Erythroblast (primary cell): ENCODE measurements at regions not wholly inside any gene's neighbourhood (a gene's known extent, or its start where the extent isn't known, plus 50 kb on each side); places are given as distances from the start of the nearest gene placed in this dataset.
"Not testable (repeated sequence)": the region's sequence is repeated elsewhere in the genome, so short reads cannot be mapped to it uniquely, and the experiment has no call there.

ENCODE experiments used
- DNase-seq, 2 experiments: peaks; one replicate each; lab custom pipeline; 2025; lab: John Stamatoyannopoulos, UW
- GATA1 ChIP-seq: IDR thresholded peaks from 2 replicates; pipeline ENCODE4 v1.6.1; 2011; ENCODE audit warnings: low read depth, mild to moderate bottlenecking, control low read depth, low read length, moderate library complexity
- POLR2A ChIP-seq: IDR thresholded peaks from 2 replicates; pipeline ENCODE4 v1.6.1; 2011; ENCODE audit warnings: mild to moderate bottlenecking, low read length

DNA sequence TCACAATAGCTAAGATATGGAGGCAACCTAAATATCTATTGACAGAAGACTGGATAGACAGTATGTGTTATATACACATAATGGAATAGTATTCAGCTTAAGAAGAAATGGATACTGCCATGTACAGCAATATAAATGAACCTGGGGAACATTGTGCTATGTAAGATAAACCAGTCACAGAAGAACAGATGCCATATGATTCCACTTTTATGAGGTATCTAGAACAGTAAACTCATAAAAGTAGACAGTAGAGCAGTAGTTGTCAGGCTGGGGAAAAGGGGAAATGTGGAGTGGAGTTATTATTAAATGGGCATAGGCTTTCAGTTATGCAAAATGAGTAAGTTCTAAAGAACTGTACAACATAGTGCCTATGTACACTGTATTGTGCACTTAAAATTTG, 1055.7 kb upstream of the TMEFF2 start:
- no peak for DNase-seq
- no peak for TF ChIP-seq POLR2A
- no peak for TF ChIP-seq GATA1

DNA sequence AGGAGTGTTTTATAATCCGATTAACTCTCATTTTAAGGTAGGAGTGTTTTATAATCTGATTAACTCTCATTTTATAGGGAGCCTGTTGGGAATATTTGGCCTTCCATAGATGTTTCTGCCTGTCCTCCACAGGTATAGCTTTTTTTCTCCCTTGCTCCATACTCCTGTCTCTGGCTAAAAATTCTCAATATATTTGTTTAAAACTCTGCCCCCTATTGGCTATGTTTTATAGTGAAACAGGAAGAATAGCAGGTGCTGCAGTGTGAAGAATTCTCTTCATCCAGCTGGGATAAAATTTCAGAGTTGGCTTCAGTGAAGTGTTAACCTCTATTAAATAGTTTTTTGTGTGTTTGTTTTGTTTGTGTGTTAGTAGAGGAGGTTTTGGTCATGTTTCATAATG, 1046.0 kb upstream of the TMEFF2 start:
- TF ChIP-seq POLR2A (no peak), GATA1 (no peak)
- no peak for DNase-seq

DNA sequence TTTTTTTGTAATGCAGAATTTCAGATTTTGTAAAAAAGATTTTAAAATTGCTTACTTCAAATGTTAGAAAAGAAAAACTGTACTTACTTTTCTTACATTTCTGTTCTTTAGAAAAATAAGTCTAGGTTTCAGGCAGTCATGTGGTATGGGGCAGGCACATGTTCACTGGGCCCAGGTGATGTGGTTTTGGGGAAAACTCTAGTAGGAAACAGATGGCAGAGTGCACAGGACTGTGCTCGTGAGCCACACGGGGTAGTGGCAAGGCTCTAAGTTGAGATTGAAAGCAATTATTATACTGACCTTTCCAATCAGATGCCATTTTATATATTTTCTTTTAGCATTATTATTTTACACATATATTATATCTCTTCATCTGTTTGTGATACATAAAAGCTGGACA, 1036.9 kb upstream of the TMEFF2 start:
- DNase-seq: no peak
- TF ChIP-seq GATA1 (no peak), POLR2A (no peak)

DNA sequence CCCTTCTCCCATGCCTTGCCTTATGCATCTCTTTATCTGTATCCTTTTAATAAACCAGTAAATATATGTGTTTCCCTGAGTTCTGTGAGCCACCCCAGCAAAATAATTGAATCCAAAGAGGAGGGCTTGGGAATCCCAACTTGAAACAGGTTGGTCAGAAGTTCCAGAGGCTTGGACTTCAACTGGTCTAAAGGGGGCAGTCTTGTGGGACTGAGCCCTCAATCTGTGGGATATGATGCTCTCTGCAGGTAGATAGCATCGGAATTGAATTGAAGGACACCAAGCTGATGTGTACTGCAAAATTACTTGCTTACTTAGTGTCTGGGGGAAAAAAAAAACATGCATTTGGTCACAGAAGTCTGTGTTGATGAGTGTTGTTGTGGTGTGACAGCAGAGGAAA, 1033.5 kb upstream of the TMEFF2 start:
- DNase-seq: no peak
- no peak for TF ChIP-seq POLR2A
- no peak for TF ChIP-seq GATA1

DNA sequence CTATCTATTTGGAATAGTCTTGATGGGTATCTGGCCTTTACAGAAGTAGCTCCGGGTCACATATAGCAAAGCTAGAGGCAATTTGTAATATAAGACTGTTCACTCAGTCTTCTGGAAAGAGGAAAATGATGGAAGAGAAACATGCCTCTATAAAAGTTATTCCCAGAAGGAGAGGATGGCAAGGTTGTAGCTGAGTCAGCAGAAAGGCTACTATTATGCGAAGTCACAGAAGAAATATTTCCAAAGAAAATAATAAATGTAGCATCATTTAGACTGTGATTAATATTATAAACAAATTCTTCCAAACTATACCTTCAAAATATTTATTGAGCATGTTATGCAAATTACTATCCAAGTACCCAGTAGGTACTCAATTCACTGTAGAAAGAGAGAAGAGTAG, 1027.7 kb upstream of the TMEFF2 start:
- no peak for DNase-seq

DNA sequence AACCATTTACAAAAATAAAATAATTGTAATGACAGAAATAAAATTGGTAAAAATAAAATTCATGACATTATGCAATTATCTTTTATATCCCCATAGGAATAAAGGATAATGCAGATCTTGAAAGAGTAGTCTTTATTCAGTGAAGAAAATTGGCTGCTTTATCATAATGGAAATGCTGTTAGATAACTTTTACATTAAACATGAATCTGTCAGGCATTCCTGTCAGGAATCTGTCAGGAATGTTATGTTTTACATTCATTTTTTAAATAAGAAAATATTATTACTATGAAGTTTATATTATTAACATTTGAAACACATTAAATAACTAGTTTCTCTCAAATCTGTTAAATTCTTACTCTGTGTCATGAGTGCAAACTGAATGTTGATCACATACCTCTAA, 1024.7 kb upstream of the TMEFF2 start:
- DNase-seq: no peak
- TF ChIP-seq POLR2A (no peak), GATA1 (no peak)

More for the DNA sequence above, 1027.7 kb upstream of the TMEFF2 start:
- TF ChIP-seq GATA1 (no peak), POLR2A (no peak)

DNA sequence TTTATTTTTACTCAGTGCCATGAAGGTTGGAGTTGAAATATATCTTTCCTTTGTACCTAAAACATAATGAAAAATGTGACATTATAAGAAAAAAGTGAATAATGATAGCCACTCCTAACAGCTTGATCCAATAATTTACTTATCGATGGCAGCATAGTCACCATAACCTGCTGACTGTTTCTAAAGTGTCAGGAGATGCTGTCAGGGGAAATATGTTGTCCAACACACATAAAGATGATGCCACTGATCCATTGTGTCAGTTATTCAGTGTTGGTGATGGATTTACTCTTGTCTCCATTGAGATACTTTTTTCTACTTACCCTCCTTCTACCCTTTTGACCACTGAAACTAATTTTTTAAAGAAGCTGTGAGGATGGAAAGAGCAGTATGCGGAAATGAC, 1006.9 kb upstream of the TMEFF2 start:
- no peak for DNase-seq
- TF ChIP-seq GATA1 (no peak), POLR2A (no peak)

DNA sequence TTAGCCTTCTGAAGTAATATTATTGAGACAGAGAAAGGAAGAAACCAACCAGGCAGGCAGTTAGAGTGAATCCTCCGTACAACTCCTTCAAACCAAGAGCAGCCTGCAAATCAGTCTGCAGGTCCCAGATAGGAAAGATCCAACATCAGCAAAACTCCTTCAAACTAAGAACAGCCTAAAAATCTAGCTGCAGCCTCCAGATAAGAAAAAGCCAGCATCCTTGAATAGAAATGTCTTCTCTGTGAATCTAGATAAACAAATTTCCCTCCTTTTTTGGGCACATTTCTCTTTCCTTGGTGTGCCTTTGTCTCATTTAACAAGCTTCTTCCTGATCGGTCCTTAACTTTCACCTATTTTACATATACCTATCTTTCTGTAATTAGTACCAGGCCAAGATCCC, 1004.6 kb upstream of the TMEFF2 start:
- DNase-seq: peak; percentile 46 to 86
- TF ChIP-seq POLR2A (no peak), GATA1 (no peak)

DNA sequence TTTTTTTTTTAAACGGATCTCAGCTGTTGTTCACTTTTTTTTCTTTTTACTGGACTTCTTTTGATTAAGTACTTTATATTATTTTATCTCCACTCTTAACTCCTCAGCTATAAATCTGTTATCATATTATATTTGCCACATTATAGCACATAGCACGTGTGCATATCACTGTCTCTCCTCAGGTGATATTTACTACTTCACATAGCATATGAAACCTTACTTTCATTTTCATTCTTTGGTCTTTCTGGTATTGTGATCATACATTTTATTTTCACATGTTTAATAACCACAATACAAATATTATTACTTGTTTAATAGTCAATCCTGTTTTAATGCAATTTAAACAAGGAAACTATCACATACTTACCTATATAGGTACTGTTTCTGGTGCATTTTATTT, 993.1 kb upstream of the TMEFF2 start:
- TF ChIP-seq GATA1 (no peak), POLR2A (no peak)
- no peak for DNase-seq

DNA sequence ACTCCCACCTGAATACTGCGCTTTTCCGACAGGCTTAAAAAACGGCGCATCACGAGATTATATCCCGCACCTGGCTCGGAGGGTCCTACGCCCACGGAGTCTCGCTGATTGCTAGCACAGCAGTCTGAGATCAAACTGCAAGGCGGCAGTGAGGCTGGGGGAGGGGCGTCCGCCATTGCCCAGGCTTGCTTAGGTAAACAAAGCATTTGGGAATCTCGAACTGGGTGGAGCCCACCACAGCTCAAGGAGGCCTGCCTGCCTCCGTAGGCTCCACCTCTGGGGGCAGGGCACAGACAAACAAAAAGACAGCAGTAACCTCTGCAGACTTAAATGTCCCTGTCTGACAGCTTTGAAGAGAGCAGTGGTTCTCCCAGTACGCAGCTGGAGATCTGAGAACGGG, 976.2 kb upstream of the TMEFF2 start:
- not testable (repeated sequence) for DNase-seq

DNA sequence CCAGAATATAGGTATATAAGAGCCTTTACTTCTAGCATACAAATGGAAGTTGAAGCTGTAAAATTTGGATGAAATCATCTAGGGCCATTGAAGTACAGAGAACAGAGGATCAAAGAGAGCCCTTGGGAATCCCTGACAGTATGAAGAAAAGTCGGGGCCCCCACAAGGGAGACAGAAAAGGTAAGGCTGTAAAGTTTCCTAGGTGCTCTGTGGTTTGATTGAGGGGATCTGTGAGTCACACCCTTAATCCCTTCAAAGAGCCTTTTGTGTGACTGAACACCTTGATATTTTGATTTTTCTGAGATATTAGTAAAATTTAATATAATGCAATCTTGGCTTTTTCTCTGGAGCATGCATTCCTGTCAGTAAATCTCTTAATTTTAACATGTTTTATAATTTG, 961.7 kb upstream of the TMEFF2 start:
- DNase-seq: no peak
- no peak for TF ChIP-seq POLR2A
- no peak for TF ChIP-seq GATA1

DNA sequence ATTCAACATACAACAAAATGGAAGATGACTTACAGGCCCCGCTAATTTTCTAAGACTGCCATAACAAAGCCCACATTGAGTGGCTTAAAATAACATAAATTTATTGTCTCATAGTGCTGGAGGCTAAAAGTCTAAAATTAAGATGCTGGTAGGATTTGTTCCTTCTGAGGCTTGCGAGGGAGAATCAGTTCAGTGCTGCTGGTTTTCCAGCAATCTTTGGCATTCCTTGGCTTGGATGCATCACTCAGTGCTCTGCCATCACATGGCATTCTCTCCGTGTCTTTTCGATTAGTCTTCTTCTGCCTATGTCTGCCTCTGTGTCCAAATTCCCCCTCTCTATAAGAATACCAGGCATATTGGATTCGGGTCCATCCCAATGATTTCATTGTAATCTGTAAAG, 959.3 kb upstream of the TMEFF2 start:
- DNase-seq: no peak
- TF ChIP-seq GATA1 (no peak), POLR2A (no peak)

DNA sequence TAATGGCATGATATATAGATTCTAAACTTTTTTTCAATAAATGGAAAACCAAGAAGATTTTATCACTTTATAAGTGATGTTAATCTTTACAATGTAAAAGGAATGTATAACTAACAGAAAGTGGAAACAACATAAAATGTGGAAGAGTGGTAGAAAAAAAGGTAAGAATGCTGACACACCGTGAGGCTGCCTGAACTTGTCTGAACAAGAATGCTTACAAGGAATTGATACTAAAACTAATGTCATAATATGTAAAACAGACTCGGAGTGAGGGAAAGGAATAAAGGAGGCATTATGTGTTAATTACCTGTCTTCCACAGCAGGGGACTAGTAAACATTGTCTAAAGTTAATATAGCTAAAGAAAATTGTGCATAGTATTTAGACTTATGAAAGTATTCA, 958.8 kb upstream of the TMEFF2 start:
- TF ChIP-seq GATA1 (no peak), POLR2A (no peak)
- no peak for DNase-seq

DNA sequence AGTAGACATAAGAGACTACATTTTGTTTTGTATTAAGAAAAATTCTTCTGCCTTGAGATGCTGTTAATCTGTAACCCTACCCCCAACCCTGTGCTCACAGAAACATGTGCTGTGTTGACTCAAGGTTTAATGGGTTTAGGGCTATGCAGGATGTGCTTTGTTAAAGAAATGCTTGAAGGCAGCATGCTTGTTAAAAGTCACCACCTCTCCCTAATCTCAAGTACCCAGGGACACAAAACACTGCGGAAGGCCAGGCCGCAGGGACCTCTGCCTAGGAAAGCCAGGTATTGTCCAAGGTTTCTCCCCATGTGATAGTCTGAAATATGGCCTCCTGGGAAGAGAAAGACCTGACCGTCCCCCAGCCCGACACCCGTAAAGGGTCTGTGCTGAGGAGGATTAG, 947.7 kb upstream of the TMEFF2 start:
- DNase-seq: not testable (repeated sequence)

DNA sequence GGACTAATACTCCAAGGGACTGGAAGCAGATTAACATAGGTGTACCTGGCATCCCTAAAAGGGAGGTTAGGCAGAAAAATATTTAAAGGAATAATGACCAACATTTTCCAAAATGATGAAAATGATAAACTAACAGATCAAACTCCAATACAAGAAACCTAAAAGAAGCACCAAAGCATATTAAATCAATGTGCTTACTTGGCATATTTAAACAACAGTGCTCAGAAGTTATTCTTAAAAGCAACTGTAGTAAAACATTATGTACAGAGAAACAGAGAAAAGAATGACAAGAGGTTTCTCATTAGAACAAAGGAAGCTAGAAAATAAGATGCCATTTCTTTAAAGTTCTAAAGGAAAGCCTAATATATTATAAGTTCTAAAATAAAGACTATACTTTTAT, 947.3 kb upstream of the TMEFF2 start:
- TF ChIP-seq POLR2A: no peak

DNA sequence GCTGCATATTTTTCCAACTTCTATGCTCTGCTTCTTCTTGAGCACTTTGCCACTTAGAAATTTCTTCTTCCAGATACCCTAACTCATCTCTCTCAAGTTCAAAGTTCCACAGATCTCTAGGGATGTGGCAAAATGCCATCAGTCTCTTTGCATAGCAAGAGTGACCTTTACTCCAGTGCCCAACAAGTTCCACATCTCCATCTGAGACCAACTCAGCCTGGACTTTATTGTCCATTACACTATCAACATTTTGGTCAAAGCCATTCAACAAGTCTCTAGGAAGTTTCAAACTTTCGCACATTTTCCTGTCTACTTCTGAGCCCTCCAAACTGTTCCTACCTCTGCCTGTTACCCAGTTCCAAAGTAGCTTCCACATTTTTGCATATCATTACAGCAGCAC, 946.2 kb upstream of the TMEFF2 start:
- not testable (repeated sequence) for DNase-seq

More for the DNA sequence above, 947.3 kb upstream of the TMEFF2 start:
- DNase-seq: no peak

DNA sequence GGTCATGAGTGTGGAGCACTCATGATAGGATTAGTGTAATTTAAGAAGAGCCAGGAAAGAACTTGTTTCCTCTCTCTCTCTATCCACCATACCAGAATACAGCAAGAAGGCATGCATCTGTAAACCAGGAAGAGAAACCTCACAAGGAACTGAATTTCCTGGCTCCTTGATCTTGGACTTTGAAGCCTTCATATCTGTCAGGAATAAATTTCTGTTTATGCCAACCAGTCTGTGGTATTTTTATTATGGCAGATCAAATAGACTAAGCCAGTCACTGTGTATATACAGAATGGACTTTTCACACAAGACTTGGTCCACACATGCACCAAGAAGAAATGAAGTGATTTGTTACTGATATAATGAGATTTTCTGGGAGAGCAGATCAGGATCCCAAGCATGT, 930.1 kb upstream of the TMEFF2 start:
- DNase-seq: no peak
- no peak for TF ChIP-seq GATA1
- no peak for TF ChIP-seq POLR2A
